H9 (cell line): ENCODE measurements at regions not wholly inside any gene's neighbourhood (a gene's known extent, or its start where the extent isn't known, plus 50 kb on each side); places are given as distances from the start of the nearest gene placed in this dataset.

Experiments
- DNase-seq: peaks from one replicate; pipeline ENCODE4 v3.0.0-alpha.2; 2017
- H2AFZ ChIP-seq: one replicate; pipeline ENCODE4 v1.6.1; 2013; ENCODE audit warnings: mild to moderate bottlenecking, low read length, control low read depth, moderate library complexity
- H2AK5ac ChIP-seq: 2 replicates; pipeline ENCODE4 v1.6.1; 2013; ENCODE audit warnings: low read length, control low read depth, mixed read lengths; ENCODE audit not compliant: insufficient read length
- H2BK120ac ChIP-seq: one replicate; pipeline ENCODE4 v1.6.1; 2013; ENCODE audit warnings: low read depth, mild to moderate bottlenecking, low read length, control low read depth, inconsistent platforms; ENCODE audit not compliant: poor library complexity, severe bottlenecking
- H2BK12ac ChIP-seq: 2 replicates; pipeline ENCODE4 v1.6.1; 2013; ENCODE audit warnings: low read length, control low read depth, mixed read lengths, low read depth; ENCODE audit not compliant: insufficient read length
- H2BK15ac ChIP-seq: 2 replicates; pipeline ENCODE4 v1.6.1; 2013; ENCODE audit warnings: low read depth, low read length, control low read depth
- H2BK20ac ChIP-seq: one replicate; pipeline ENCODE4 v1.6.1; 2013; ENCODE audit warnings: low read depth, mild to moderate bottlenecking, low read length, control low read depth, inconsistent platforms; ENCODE audit not compliant: poor library complexity, severe bottlenecking
- H2BK5ac ChIP-seq: 2 replicates; pipeline ENCODE4 v1.6.1; 2013; ENCODE audit warnings: low read length, control low read depth, mixed read lengths; ENCODE audit not compliant: insufficient read length
- H3K14ac ChIP-seq: 2 replicates; pipeline ENCODE4 v1.6.1; 2013; ENCODE audit warnings: low read length, control low read depth; ENCODE audit not compliant: insufficient read depth
- H3K18ac ChIP-seq: 2 replicates; pipeline ENCODE4 v1.6.1; 2013; ENCODE audit warnings: low read depth, mild to moderate bottlenecking, mixed read lengths, low read length, control low read depth; ENCODE audit not compliant: insufficient read length
- H3K23ac ChIP-seq: 2 replicates; pipeline ENCODE4 v1.6.1; 2013; ENCODE audit warnings: low read length, control low read depth, mixed read lengths, low read depth; ENCODE audit not compliant: insufficient read length
- H3K23me2 ChIP-seq: 2 replicates; pipeline ENCODE4 v1.6.1; 2013; ENCODE audit warnings: low read depth, mild to moderate bottlenecking, mixed read lengths, low read length, control low read depth; ENCODE audit not compliant: insufficient read length, poor library complexity, severe bottlenecking
- H3K27ac ChIP-seq: 2 replicates; pipeline ENCODE4 v1.5.1; 2013; ENCODE audit warnings: low read length, control low read depth, mixed read lengths, low read depth; ENCODE audit not compliant: insufficient read length
- H3K27me3 ChIP-seq: 2 replicates; pipeline ENCODE4 v1.6.1; 2013; ENCODE audit warnings: low read length, control low read depth, inconsistent platforms; ENCODE audit not compliant: insufficient read depth
- H3K4ac ChIP-seq: 2 replicates; pipeline ENCODE4 v1.6.1; 2013; ENCODE audit warnings: low read depth, mild to moderate bottlenecking, control low read depth, inconsistent platforms, low read length, moderate library complexity
- H3K4me1 ChIP-seq: 2 replicates; pipeline ENCODE4 v1.6.1; 2013; ENCODE audit warnings: low read length, control low read depth, inconsistent platforms; ENCODE audit not compliant: insufficient read depth
- H3K4me2 ChIP-seq: 2 replicates; pipeline ENCODE4 v1.6.1; 2013; ENCODE audit warnings: low read length, control low read depth, mixed read lengths; ENCODE audit not compliant: insufficient read length, insufficient read depth
- H3K56ac ChIP-seq: 2 replicates; pipeline ENCODE4 v1.6.1; 2013; ENCODE audit warnings: low read depth, mild to moderate bottlenecking, mixed read lengths, low read length, control low read depth; ENCODE audit not compliant: insufficient read length
- H3K79me1 ChIP-seq: 2 replicates; pipeline ENCODE4 v1.6.1; 2013; ENCODE audit warnings: low read depth, mild to moderate bottlenecking, moderate library complexity, low read length, control low read depth, inconsistent platforms; ENCODE audit not compliant: insufficient read depth, poor library complexity, severe bottlenecking
- H3K79me2 ChIP-seq: 2 replicates; pipeline ENCODE4 v1.6.1; 2013; ENCODE audit warnings: low read length, control low read depth, inconsistent platforms; ENCODE audit not compliant: insufficient read depth
- H3K9ac ChIP-seq: 2 replicates; pipeline ENCODE4 v1.6.1; 2013; ENCODE audit warnings: low read length, control low read depth, mixed read lengths; ENCODE audit not compliant: insufficient read length; ENCODE audit errors: extremely low read depth
- H3K9me3 ChIP-seq: one replicate; pipeline ENCODE4 v1.6.1; 2013; ENCODE audit warnings: low read depth, low read length, inconsistent platforms; ENCODE audit not compliant: control insufficient read depth
- H3T11ph ChIP-seq: one replicate; pipeline ENCODE4 v1.6.1; 2013; ENCODE audit warnings: mild to moderate bottlenecking, low read length, control low read depth, inconsistent platforms
- H4K20me1 ChIP-seq: one replicate; pipeline ENCODE4 v1.6.1; 2013; ENCODE audit not compliant: control insufficient read depth, insufficient read length, insufficient read depth
- H4K5ac ChIP-seq: 2 replicates; pipeline ENCODE4 v1.6.1; 2013; ENCODE audit warnings: low read depth, mild to moderate bottlenecking, mixed read lengths, low read length, control low read depth; ENCODE audit not compliant: insufficient read length
- H4K8ac ChIP-seq: replicated peaks from 2 replicates; pipeline ENCODE4 v1.6.1; 2013; ENCODE audit warnings: low read length, control low read depth, mixed read lengths, low read depth; ENCODE audit not compliant: insufficient read length
- H4K91ac ChIP-seq: 2 replicates; pipeline ENCODE4 v1.6.1; 2013; ENCODE audit warnings: low read depth, mild to moderate bottlenecking, moderate library complexity, mixed read lengths, low read length, control low read depth; ENCODE audit not compliant: insufficient read length
- H3K27ac Mint-ChIP-seq, 3 experiments: 2 replicates in 2 of 3; 3 replicates in 1 of 3; pipeline ENCODE4 v1.8.0; 2020 to 2021; ENCODE audit warnings: mixed read lengths in 3 of 3, mild to moderate bottlenecking in 1 of 3, moderate library complexity in 1 of 3
- H3K27me3 Mint-ChIP-seq: 2 replicates; pipeline ENCODE4 v1.8.0; 2021; ENCODE audit warnings: low read depth, mild to moderate bottlenecking, moderate library complexity, mixed read lengths
- H3K36me3 Mint-ChIP-seq, 3 experiments: 2 replicates in 2 of 3; 3 replicates in 1 of 3; pipeline ENCODE4 v1.8.0; 2020 to 2021; ENCODE audit warnings: low read depth in 3 of 3, mixed read lengths in 3 of 3; ENCODE audit not compliant: insufficient read depth in 1 of 3
- H3K4me1 Mint-ChIP-seq, 2 experiments: 2 replicates each; pipeline ENCODE4 v1.8.0; 2020; ENCODE audit warnings: mixed read lengths in 2 of 2
- H3K4me3 Mint-ChIP-seq, 2 experiments: 2 replicates in 1 of 2; 3 replicates in 1 of 2; pipeline ENCODE4 v1.8.0; 2020 to 2021; ENCODE audit warnings: mild to moderate bottlenecking in 2 of 2, mixed read lengths in 2 of 2, moderate library complexity in 1 of 2
- H3K9me3 Mint-ChIP-seq, 2 experiments: 2 replicates in 1 of 2; 3 replicates in 1 of 2; pipeline ENCODE4 v1.8.0; 2020; ENCODE audit warnings: mild to moderate bottlenecking in 2 of 2, mixed read lengths in 2 of 2, moderate library complexity in 1 of 2
- WGBS: extraction: QIAGEN DNeasy Blood & Tissue Kit; methylation state at CpG from one replicate; pipeline ENCODE4 v1.1.7; 2013; ENCODE audit warnings: missing lambda C conversion rate, low lambda C conversion rate, mixed read lengths; ENCODE audit not compliant: insufficient read length; ENCODE audit errors: extremely low coverage; 5-methylcytosine and 5-hydroxymethylcytosine counted together
- TF ChIP-seq, protein P1 (sequence below): fragments of 200-600 bp; sonication (generic); conservative IDR thresholded peaks from 3 replicates; pipeline ENCODE4 v1.8.0; 2021; ENCODE audit warnings: antibody characterized with exemption, mild to moderate bottlenecking

DNA sequence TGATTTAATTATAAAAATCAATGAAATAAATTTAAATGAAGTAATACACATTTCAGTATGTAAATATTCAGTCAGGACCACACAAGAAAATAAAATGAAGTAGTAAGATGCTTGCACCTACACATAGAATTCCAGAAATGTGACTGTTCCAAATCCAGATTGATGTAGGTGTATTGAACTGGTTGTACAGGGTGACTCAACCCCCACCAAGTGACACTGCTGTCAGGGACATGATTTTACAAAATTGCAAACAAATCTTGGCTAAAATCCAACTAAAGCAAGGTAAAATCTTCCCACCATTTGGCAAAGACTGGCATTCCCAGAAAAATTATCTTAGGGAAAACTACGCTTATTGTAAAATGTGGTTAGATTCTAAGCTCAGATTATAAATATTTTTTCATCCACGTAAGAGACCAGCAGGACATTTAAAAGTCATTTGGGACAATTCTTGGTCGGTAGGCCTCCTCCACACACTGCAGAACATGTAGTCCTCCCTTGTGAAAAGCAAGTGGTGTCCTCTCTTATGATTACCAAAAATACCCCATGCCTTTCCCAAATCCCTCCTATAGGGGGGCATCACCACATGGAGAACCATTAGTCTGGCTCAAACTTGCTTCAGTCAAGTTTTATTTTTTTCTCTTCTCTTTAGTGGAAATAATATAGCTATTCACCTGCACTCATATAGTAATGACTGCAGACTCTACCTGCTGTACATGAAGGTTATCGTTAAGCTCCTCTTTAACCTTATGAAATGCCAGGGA is 287.1 kb upstream of the SMIM30 start:
- no peak overlapping the region for H2BK120ac ChIP-seq
- no peak overlapping the region for H3K23ac ChIP-seq
- no peaks in the 10 kb centered on the region for H3K36me3 Mint-ChIP-seq
- no peaks in the 10 kb centered on the region for H3K23me2 ChIP-seq
- H2BK20ac ChIP-seq, result no peak overlapping the region
- no peak overlapping the region for H2AK5ac ChIP-seq
- H4K20me1 ChIP-seq, result no peaks in the 10 kb centered on the region
- H3K9me3 Mint-ChIP-seq, result no peaks in the 10 kb centered on the region
- H2BK5ac ChIP-seq, result no peak overlapping the region
- H3K79me2 ChIP-seq, result no peaks in the 10 kb centered on the region
- no peak overlapping the region for H3K56ac ChIP-seq
- H3K9ac ChIP-seq, result no peak overlapping the region
- H3K4me1 ChIP-seq, result no peaks in the 10 kb centered on the region
- no peak overlapping the region for H3K18ac ChIP-seq
- H3K4me2 ChIP-seq, result no peak overlapping the region
- no peak overlapping the region for H3K4ac ChIP-seq
- H2AFZ ChIP-seq, result no peak overlapping the region
- no peak overlapping the region for H3K27ac ChIP-seq
- H4K8ac ChIP-seq, result no peak overlapping the region
- DNase-seq, result no peak
- no peak overlapping the region for H3K27ac Mint-ChIP-seq
- no peaks in the 10 kb centered on the region for H3K27me3 ChIP-seq
- H4K91ac ChIP-seq, result no peak overlapping the region
- no CpG with 5 or more reads among the region's 4 CpGs for WGBS
- H2BK15ac ChIP-seq, result no peak overlapping the region
- TF ChIP-seq, protein P1, sequence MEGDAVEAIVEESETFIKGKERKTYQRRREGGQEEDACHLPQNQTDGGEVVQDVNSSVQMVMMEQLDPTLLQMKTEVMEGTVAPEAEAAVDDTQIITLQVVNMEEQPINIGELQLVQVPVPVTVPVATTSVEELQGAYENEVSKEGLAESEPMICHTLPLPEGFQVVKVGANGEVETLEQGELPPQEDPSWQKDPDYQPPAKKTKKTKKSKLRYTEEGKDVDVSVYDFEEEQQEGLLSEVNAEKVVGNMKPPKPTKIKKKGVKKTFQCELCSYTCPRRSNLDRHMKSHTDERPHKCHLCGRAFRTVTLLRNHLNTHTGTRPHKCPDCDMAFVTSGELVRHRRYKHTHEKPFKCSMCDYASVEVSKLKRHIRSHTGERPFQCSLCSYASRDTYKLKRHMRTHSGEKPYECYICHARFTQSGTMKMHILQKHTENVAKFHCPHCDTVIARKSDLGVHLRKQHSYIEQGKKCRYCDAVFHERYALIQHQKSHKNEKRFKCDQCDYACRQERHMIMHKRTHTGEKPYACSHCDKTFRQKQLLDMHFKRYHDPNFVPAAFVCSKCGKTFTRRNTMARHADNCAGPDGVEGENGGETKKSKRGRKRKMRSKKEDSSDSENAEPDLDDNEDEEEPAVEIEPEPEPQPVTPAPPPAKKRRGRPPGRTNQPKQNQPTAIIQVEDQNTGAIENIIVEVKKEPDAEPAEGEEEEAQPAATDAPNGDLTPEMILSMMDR, result peak; percentile 43; the same call in 2 of the 3 replicates
- no peaks in the 10 kb centered on the region for H3K79me1 ChIP-seq
- H3K27me3 Mint-ChIP-seq, result no peaks in the 10 kb centered on the region; the same call in 1 of the 2 replicates
- H3K4me3 Mint-ChIP-seq, result no peak overlapping the region
- no peak overlapping the region for H3T11ph ChIP-seq
- no peak overlapping the region for H2BK12ac ChIP-seq
- H3K9me3 ChIP-seq, result no peaks in the 10 kb centered on the region
- H3K4me1 Mint-ChIP-seq, result no peaks in the 10 kb centered on the region; a peak in 1 of 4 replicates
- H4K5ac ChIP-seq, result no peak overlapping the region
- no peak overlapping the region for H3K14ac ChIP-seq
